ENCODE measurements at regions not wholly inside any gene's neighbourhood (a gene's known extent, or its start where the extent isn't known, plus 50 kb on each side); places are given as distances from the start of the nearest gene placed in this dataset.

DNA sequence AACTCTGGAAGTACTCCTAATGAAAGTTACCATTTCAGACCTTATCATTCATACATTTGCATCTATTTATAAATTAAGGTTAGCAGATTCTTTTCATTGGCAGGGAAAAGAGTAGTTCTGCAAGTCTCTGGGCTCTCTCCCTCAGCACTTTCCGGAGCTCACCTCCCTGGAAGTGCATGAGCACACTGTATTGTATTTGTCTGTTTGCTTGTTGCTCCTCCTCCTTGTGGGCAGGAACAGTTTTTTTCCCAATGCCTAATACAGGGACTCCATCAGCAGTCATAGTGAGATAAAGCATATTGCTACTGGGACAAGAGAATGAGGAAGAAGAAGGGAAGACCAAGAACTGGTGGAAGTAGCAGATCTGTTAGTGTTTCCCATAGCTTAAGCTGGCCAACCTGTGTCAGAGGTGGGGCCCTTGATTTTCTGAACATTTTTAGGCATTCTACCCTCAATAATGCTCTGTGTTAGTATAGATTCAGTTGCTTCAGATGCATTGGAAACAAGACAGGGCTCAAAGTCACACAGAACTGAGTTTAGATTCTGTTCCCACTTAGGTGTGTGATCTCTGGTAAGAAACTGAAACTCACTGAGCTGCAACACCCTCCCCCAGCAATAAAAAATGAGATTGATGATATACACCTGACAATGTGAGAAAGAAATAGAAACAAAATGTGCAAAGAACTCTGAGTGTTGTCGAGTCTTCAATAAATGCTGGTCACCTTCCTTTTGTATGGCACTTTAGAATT, 407.8 kb downstream of the TUSC7 start:
- TF ChIP-seq, protein P1, sequence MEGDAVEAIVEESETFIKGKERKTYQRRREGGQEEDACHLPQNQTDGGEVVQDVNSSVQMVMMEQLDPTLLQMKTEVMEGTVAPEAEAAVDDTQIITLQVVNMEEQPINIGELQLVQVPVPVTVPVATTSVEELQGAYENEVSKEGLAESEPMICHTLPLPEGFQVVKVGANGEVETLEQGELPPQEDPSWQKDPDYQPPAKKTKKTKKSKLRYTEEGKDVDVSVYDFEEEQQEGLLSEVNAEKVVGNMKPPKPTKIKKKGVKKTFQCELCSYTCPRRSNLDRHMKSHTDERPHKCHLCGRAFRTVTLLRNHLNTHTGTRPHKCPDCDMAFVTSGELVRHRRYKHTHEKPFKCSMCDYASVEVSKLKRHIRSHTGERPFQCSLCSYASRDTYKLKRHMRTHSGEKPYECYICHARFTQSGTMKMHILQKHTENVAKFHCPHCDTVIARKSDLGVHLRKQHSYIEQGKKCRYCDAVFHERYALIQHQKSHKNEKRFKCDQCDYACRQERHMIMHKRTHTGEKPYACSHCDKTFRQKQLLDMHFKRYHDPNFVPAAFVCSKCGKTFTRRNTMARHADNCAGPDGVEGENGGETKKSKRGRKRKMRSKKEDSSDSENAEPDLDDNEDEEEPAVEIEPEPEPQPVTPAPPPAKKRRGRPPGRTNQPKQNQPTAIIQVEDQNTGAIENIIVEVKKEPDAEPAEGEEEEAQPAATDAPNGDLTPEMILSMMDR (IDR thresholded peaks at IDR 0.05) = no peak
- TF ChIP-seq POLR2A (IDR thresholded peaks at IDR 0.05) = no peak

All from thyroid gland (tissue), 4 donors.